Smooth muscle cell (in vitro differentiated cells): ENCODE measurements at regions not wholly inside any gene's neighbourhood (a gene's known extent, or its start where the extent isn't known, plus 50 kb on each side); places are given as distances from the start of the nearest gene placed in this dataset.

Source experiments
- DNase-seq: peaks from one replicate; lab custom pipeline; 2025; ENCODE audit not compliant: unreplicated experiment; lab: John Stamatoyannopoulos, UW
- H2AFZ ChIP-seq: fragments of 200-600 bp; sonication (generic); 2 replicates; pipeline ENCODE4 v1.6.0; 2016; ENCODE audit warnings: antibody characterized with exemption, low read depth, mild to moderate bottlenecking
- H3F3A ChIP-seq: fragments of 200-600 bp; sonication (generic); 2 replicates; pipeline ENCODE4 v1.6.0; 2017; ENCODE audit warnings: antibody characterized with exemption, low read depth
- H3K27ac ChIP-seq: fragments of 200-600 bp; sonication (generic); 2 replicates; pipeline ENCODE4 v1.5.1; 2016; ENCODE audit warnings: low read depth, mild to moderate bottlenecking
- H3K27me3 ChIP-seq: fragments of 200-600 bp; sonication (generic); 2 replicates; pipeline ENCODE4 v1.6.1; 2016; ENCODE audit warnings: low read depth, mild to moderate bottlenecking
- H3K36me3 ChIP-seq: fragments of 200-600 bp; sonication (generic); 2 replicates; pipeline ENCODE4 v1.5.1; 2016; ENCODE audit warnings: low read depth
- H3K4me1 ChIP-seq: fragments of 200-600 bp; sonication (generic); 2 replicates; pipeline ENCODE4 v1.5.1; 2016; ENCODE audit warnings: low read depth
- H3K4me2 ChIP-seq: fragments of 200-600 bp; sonication (generic); 2 replicates; pipeline ENCODE4 v1.6.0; 2016; ENCODE audit warnings: mild to moderate bottlenecking
- H3K4me3 ChIP-seq: fragments of 200-600 bp; sonication (generic); 2 replicates; pipeline ENCODE4 v1.5.1; 2016; ENCODE audit warnings: mild to moderate bottlenecking
- H3K79me2 ChIP-seq: fragments of 200-600 bp; sonication (generic); 2 replicates; pipeline ENCODE4 v1.6.0; 2016; ENCODE audit warnings: low read depth, mild to moderate bottlenecking
- H3K9ac ChIP-seq: fragments of 200-600 bp; sonication (generic); 2 replicates; pipeline ENCODE4 v1.6.0; 2016; ENCODE audit warnings: low read depth
- H3K9me3 ChIP-seq: fragments of 200-600 bp; sonication (generic); replicated peaks from 2 replicates; pipeline ENCODE4 v1.5.1; 2016; ENCODE audit warnings: low read depth
- H4K20me1 ChIP-seq: fragments of 200-600 bp; sonication (generic); 2 replicates; pipeline ENCODE4 v1.6.0; 2016; ENCODE audit warnings: low read depth
- CTCF ChIP-seq: fragments of 200-600 bp; sonication (generic); IDR thresholded peaks from 2 replicates; pipeline ENCODE4 v1.5.1; 2017; ENCODE audit warnings: borderline replicate concordance, mild to moderate bottlenecking, antibody characterized with exemption; ENCODE audit not compliant: insufficient read depth, poor library complexity, severe bottlenecking
- WGBS: methylation state at CpG from one replicate; pipeline ENCODE4 v1.1.7; 2016; ENCODE audit warnings: low lambda C conversion rate; 5-methylcytosine and 5-hydroxymethylcytosine counted together

GRCh38 chr1:67540733-67541125 is 110.5 kb upstream of the SERBP1 start:
- Histone ChIP-seq H4K20me1 (no peaks in the 10 kb centered on the region), H3K79me2 (no peaks in the 10 kb centered on the region), H3F3A (no peaks in the 10 kb centered on the region), H3K36me3 (no peaks in the 10 kb centered on the region), H2AFZ (no peak overlapping the region), H3K27me3 (no peaks in the 10 kb centered on the region), H3K9me3 (no peaks in the 10 kb centered on the region), H3K4me1 (no peaks in the 10 kb centered on the region), H3K4me2 (no peak overlapping the region), H3K9ac (no peak overlapping the region), H3K27ac (peak overlapping the region; percentile 24), H3K4me3 (no peak overlapping the region)
- WGBS = 97% methylated on average over 1 of the region's 1 CpG
- DNase-seq = no peak
- TF ChIP-seq CTCF = no peak

DNA sequence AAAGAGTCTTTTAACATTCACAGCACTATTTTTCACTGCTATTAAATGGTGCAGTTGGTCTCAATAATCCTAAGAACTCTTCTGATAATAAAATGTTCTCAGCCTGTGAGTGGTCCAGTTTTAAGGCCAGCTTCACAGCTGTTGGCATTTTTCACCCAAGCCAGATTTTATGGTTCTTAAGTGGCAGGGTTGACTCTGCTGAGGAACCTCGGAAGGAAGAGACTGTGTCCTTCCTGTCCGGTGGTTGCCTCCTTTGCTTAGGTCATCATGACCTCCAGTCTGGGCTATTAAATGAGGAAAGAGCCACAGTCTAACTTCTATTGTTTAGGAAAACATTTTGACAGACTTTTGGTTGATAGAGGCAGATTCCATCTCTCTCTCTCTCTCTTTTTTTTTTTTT is 112.5 kb upstream of the SERBP1 start:
- no peaks in the 10 kb centered on the region for H3K27me3 ChIP-seq

DNA sequence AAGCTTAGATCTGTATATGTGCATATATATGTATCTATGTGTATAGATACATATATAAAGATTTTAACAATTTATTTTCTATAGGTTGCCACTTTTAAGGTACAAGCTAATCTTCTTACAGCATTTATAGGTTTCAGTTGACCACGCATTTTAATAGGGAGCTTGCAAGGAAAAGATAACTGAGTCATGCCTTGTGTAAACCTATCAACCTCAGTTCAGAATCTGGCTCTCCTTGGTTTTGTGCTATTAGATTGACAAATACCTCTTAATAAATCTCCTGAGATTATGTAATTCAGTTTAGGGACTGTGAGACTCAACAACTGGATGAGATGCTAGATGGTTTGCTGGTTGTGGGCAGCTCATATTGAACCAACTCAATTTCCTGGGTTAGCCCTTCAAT is 114.7 kb upstream of the SERBP1 start:
- Histone ChIP-seq H3K4me2 (no peak overlapping the region), H3K79me2 (no peaks in the 10 kb centered on the region), H3K4me3 (no peak overlapping the region), H2AFZ (no peak overlapping the region), H3K27me3 (no peaks in the 10 kb centered on the region), H3K36me3 (no peaks in the 10 kb centered on the region), H3K9ac (no peak overlapping the region), H3F3A (no peaks in the 10 kb centered on the region), H3K9me3 (no peaks in the 10 kb centered on the region), H3K27ac (no peak overlapping the region), H3K4me1 (no peaks in the 10 kb centered on the region), H4K20me1 (no peaks in the 10 kb centered on the region)
- no peak for DNase-seq
- no peak for TF ChIP-seq CTCF
- WGBS = 42% methylated on average over 1 of the region's 1 CpG

More for the DNA sequence above, 112.5 kb upstream of the SERBP1 start:
- Histone ChIP-seq H3K4me2 (no peak overlapping the region), H2AFZ (no peak overlapping the region), H3K9ac (no peak overlapping the region), H4K20me1 (no peaks in the 10 kb centered on the region), H3K4me1 (no peaks in the 10 kb centered on the region), H3K36me3 (no peaks in the 10 kb centered on the region), H3F3A (no peaks in the 10 kb centered on the region), H3K79me2 (no peaks in the 10 kb centered on the region), H3K4me3 (no peak overlapping the region), H3K27ac (no peak overlapping the region), H3K9me3 (no peaks in the 10 kb centered on the region)
- no peak for TF ChIP-seq CTCF
- WGBS = 27% methylated on average over 2 of the region's 2 CpGs
- no peak for DNase-seq

- Histone ChIP-seq H4K20me1 (no peaks in the 10 kb centered on the region), H3K4me2 (no peak overlapping the region), H2AFZ (no peak overlapping the region), H3K36me3 (no peaks in the 10 kb centered on the region), H3K9ac (no peak overlapping the region), H3K4me3 (no peak overlapping the region), H3K27me3 (no peaks in the 10 kb centered on the region), H3K27ac (no peak overlapping the region), H3K4me1 (no peaks in the 10 kb centered on the region), H3K79me2 (no peaks in the 10 kb centered on the region), H3K9me3 (no peaks in the 10 kb centered on the region), H3F3A (no peaks in the 10 kb centered on the region)
- DNase-seq = no peak
- TF ChIP-seq CTCF = no peak
- 100% methylated on average over 1 of the region's 1 CpG for WGBS
These were observed 115.2 kb upstream of the SERBP1 start for GRCh38 chr1:67545364-67545763.
